ENCODE measurements at regions not wholly inside any gene's neighbourhood (a gene's known extent, or its start where the extent isn't known, plus 50 kb on each side); places are given as distances from the start of the nearest gene placed in this dataset.

- H3K4me3 ChIP-seq (ENCODE audit: low read depth, low read length), result no peak overlapping the region
- no peak for TF ChIP-seq MYC (IDR thresholded peaks at IDR 0.05; ENCODE audit: low read depth, low read length)
- no peak for TF ChIP-seq CTCF (IDR thresholded peaks at IDR 0.05; ENCODE audit: low read depth, low read length)
- no peak for TF ChIP-seq POLR2A (IDR thresholded peaks at IDR 0.05; ENCODE audit: extremely low read depth, insufficient read length)
- TF ChIP-seq MAX (IDR thresholded peaks at IDR 0.05; ENCODE audit: low read depth, low read length), result no peak
- DNase-seq (ENCODE audit: low read depth), result no peak
These were observed 76.2 kb upstream of the EOLA2 start for GRCh38 chrX:150014525-150014924.

GRCh38 chrX:150017868-150018267 lies 79.6 kb upstream of the EOLA2 start:
- TF ChIP-seq MYC (IDR thresholded peaks at IDR 0.05; ENCODE audit: low read depth, low read length), result no peak
- TF ChIP-seq POLR2A (IDR thresholded peaks at IDR 0.05; ENCODE audit: extremely low read depth, insufficient read length), result no peak
- H3K4me3 ChIP-seq (ENCODE audit: low read depth, low read length), result no peak overlapping the region
- DNase-seq (ENCODE audit: low read depth), result no peak

GRCh38 chrX:150018931-150019361 lies 80.7 kb upstream of the EOLA2 start:
- TF ChIP-seq CTCF (IDR thresholded peaks at IDR 0.05; ENCODE audit: low read depth, low read length), result no peak
- TF ChIP-seq POLR2A (IDR thresholded peaks at IDR 0.05; ENCODE audit: extremely low read depth, insufficient read length), result no peak
- DNase-seq (ENCODE audit: low read depth), result no peak
- H3K4me3 ChIP-seq (ENCODE audit: low read depth, low read length), result no peak overlapping the region

GRCh38 chrX:150028692-150029091 lies 90.4 kb upstream of the EOLA2 start:
- no peak overlapping the region for H3K4me3 ChIP-seq (ENCODE audit: low read depth, low read length)
- no peak for TF ChIP-seq MYC (IDR thresholded peaks at IDR 0.05; ENCODE audit: low read depth, low read length)
- TF ChIP-seq CTCF (IDR thresholded peaks at IDR 0.05; ENCODE audit: low read depth, low read length), result no peak
- no peak for TF ChIP-seq MAX (IDR thresholded peaks at IDR 0.05; ENCODE audit: low read depth, low read length)
- TF ChIP-seq POLR2A (IDR thresholded peaks at IDR 0.05; ENCODE audit: extremely low read depth, insufficient read length), result no peak
- DNase-seq (ENCODE audit: low read depth), result no peak

- DNase-seq (ENCODE audit: low read depth), result no peak
- no peak for TF ChIP-seq CTCF (IDR thresholded peaks at IDR 0.05; ENCODE audit: low read depth, low read length)
- TF ChIP-seq MAX (IDR thresholded peaks at IDR 0.05; ENCODE audit: low read depth, low read length), result no peak
- TF ChIP-seq MYC (IDR thresholded peaks at IDR 0.05; ENCODE audit: low read depth, low read length), result no peak
- TF ChIP-seq POLR2A (IDR thresholded peaks at IDR 0.05; ENCODE audit: extremely low read depth, insufficient read length), result no peak
- no peak overlapping the region for H3K4me3 ChIP-seq (ENCODE audit: low read depth, low read length)
These were observed 94.5 kb upstream of the EOLA2 start for GRCh38 chrX:150032742-150033141.

GRCh38 chrX:150034788-150035187 lies 96.5 kb upstream of the EOLA2 start:
- TF ChIP-seq POLR2A (IDR thresholded peaks at IDR 0.05; ENCODE audit: extremely low read depth, insufficient read length) (no peak), MAX (IDR thresholded peaks at IDR 0.05; ENCODE audit: low read depth, low read length) (no peak), CTCF (IDR thresholded peaks at IDR 0.05; ENCODE audit: low read depth, low read length) (no peak), MYC (IDR thresholded peaks at IDR 0.05; ENCODE audit: low read depth, low read length) (no peak)
- no peak for DNase-seq (ENCODE audit: low read depth)

More at GRCh38 chrX:150034788-150035187, 96.5 kb upstream of the EOLA2 start:
- H3K4me3 ChIP-seq (ENCODE audit: low read depth, low read length), result no peak overlapping the region
